BLaER1 treated with 17β-estradiol and CSF1 and Interleukin-3, amounts not matched to agents 10 nM and 100 nM (cell line): ENCODE measurements at regions not wholly inside any gene's neighbourhood (a gene's known extent, or its start where the extent isn't known, plus 50 kb on each side); places are given as distances from the start of the nearest gene placed in this dataset.

Experiments used
- H3K27ac ChIP-seq, 11 experiments: shearing (Covaris generic); formaldehyde crosslinking; 2 replicates each; pipeline ENCODE4 v1.8.1; 2022
- H3K27me3 ChIP-seq, 11 experiments: shearing (Covaris generic); formaldehyde crosslinking; 2 replicates each; pipeline ENCODE4 v1.8.1; 2022
- H3K36me3 ChIP-seq, 11 experiments: shearing (Covaris generic); formaldehyde crosslinking; 2 replicates each; pipeline ENCODE4 v1.8.1; 2022
- H3K4me1 ChIP-seq, 10 experiments: shearing (Covaris generic); formaldehyde crosslinking; 2 replicates each; pipeline ENCODE4 v1.8.1; 2022
- H3K4me2 ChIP-seq, 11 experiments: shearing (Covaris generic); formaldehyde crosslinking; 2 replicates each; pipeline ENCODE4 v1.8.1; 2022
- H3K4me3 ChIP-seq, 10 experiments: shearing (Covaris generic); formaldehyde crosslinking; 2 replicates each; pipeline ENCODE4 v1.8.1; 2022
- H3K9ac ChIP-seq, 11 experiments: shearing (Covaris generic); formaldehyde crosslinking; 2 replicates each; pipeline ENCODE4 v1.8.1; 2022
- H3K9me3 ChIP-seq, 11 experiments: shearing (Covaris generic); formaldehyde crosslinking; replicated peaks in 1 of 11; 2 replicates each; pipeline ENCODE4 v1.8.1; 2022
- H4K20me1 ChIP-seq, 11 experiments: shearing (Covaris generic); formaldehyde crosslinking; 2 replicates each; pipeline ENCODE4 v1.8.1; 2022
- Cebpa-rat ChIP-seq, 11 experiments: shearing (Covaris generic); IDR thresholded peaks; 2 replicates each; pipeline ENCODE4 v1.8.1; 2022

- no peaks in the 10 kb centered on the region for H3K4me1 ChIP-seq
- H3K36me3 ChIP-seq, result no peaks in the 10 kb centered on the region
- H3K9me3 ChIP-seq, result no peaks in the 10 kb centered on the region
- no peaks in the 10 kb centered on the region for H4K20me1 ChIP-seq
- no peak overlapping the region for H3K9ac ChIP-seq
- no peak overlapping the region for H3K4me3 ChIP-seq
- H3K27me3 ChIP-seq, result no peaks in the 10 kb centered on the region
- TF ChIP-seq Cebpa-rat (IDR thresholded peaks at IDR 0.05), result no peak
- no peak overlapping the region for H3K4me2 ChIP-seq
- H3K27ac ChIP-seq, result no peak overlapping the region
Measured at GRCh38 chr5:20102293-20102692, 114.3 kb upstream of the CDH18 start.

GRCh38 chr5:20098694-20099093 lies 110.7 kb upstream of the CDH18 start:
- no peak overlapping the region for H3K4me3 ChIP-seq
- H3K4me1 ChIP-seq, result no peaks in the 10 kb centered on the region
- H4K20me1 ChIP-seq, result no peaks in the 10 kb centered on the region
- no peak for TF ChIP-seq Cebpa-rat (IDR thresholded peaks at IDR 0.05)
- H3K9ac ChIP-seq, result no peak overlapping the region
- H3K4me2 ChIP-seq, result no peak overlapping the region
- H3K36me3 ChIP-seq, result no peaks in the 10 kb centered on the region
- no peaks in the 10 kb centered on the region for H3K9me3 ChIP-seq
- H3K27me3 ChIP-seq, result no peaks in the 10 kb centered on the region
- no peak overlapping the region for H3K27ac ChIP-seq

- no peak for TF ChIP-seq Cebpa-rat (IDR thresholded peaks at IDR 0.05)
Measured at GRCh38 chr5:20088361-20088760, 100.4 kb upstream of the CDH18 start.

GRCh38 chr5:20087299-20087698 lies 99.3 kb upstream of the CDH18 start:
- no peaks in the 10 kb centered on the region for H3K4me1 ChIP-seq
- H3K27me3 ChIP-seq, result no peaks in the 10 kb centered on the region
- no peak overlapping the region for H3K4me2 ChIP-seq
- no peak overlapping the region for H3K4me3 ChIP-seq
- no peaks in the 10 kb centered on the region for H3K36me3 ChIP-seq
- H4K20me1 ChIP-seq, result no peaks in the 10 kb centered on the region
- no peak for TF ChIP-seq Cebpa-rat (IDR thresholded peaks at IDR 0.05)
- H3K9me3 ChIP-seq, result peaks cover 7 to 17% (median 12%) of the 10 kb centered on the region in 11 experiments; a peak in 16 of 22 replicates
- no peak overlapping the region for H3K9ac ChIP-seq
- no peak overlapping the region for H3K27ac ChIP-seq

More at GRCh38 chr5:20088361-20088760, 100.4 kb upstream of the CDH18 start:
- H3K27me3 ChIP-seq, result no peaks in the 10 kb centered on the region
- no peak overlapping the region for H3K4me2 ChIP-seq
- no peak overlapping the region for H3K27ac ChIP-seq
- no peak overlapping the region for H3K4me3 ChIP-seq
- H3K9me3 ChIP-seq, result peaks cover 5 to 16% (median 10%) of the 10 kb centered on the region in 11 experiments; a peak in 16 of 22 replicates
- no peak overlapping the region for H3K9ac ChIP-seq
- H3K4me1 ChIP-seq, result no peaks in the 10 kb centered on the region
- no peaks in the 10 kb centered on the region for H3K36me3 ChIP-seq
- no peaks in the 10 kb centered on the region for H4K20me1 ChIP-seq

- H3K4me3 ChIP-seq, result no peak overlapping the region
- no peaks in the 10 kb centered on the region for H3K4me1 ChIP-seq
- H3K4me2 ChIP-seq, result no peak overlapping the region
- H3K9me3 ChIP-seq, result no peaks in the 10 kb centered on the region
- H3K27ac ChIP-seq, result no peak overlapping the region
- H4K20me1 ChIP-seq, result no peaks in the 10 kb centered on the region
- no peak for TF ChIP-seq Cebpa-rat (IDR thresholded peaks at IDR 0.05)
- H3K36me3 ChIP-seq, result no peaks in the 10 kb centered on the region
- no peak overlapping the region for H3K9ac ChIP-seq
- H3K27me3 ChIP-seq, result no peaks in the 10 kb centered on the region
Measured at GRCh38 chr5:20077186-20077585, 89.2 kb upstream of the CDH18 start.

- no peak overlapping the region for H3K4me2 ChIP-seq
- H3K27me3 ChIP-seq, result no peaks in the 10 kb centered on the region
- H3K4me1 ChIP-seq, result peaks cover 6 to 11% (median 9%) of the 10 kb centered on the region in 10 experiments; a peak in 19 of 20 replicates
- no peak overlapping the region for H3K4me3 ChIP-seq
- no peak overlapping the region for H3K9ac ChIP-seq
- no peaks in the 10 kb centered on the region for H3K36me3 ChIP-seq
- H3K9me3 ChIP-seq, result no peaks in the 10 kb centered on the region
- no peak overlapping the region for H3K27ac ChIP-seq
- no peak for TF ChIP-seq Cebpa-rat (IDR thresholded peaks at IDR 0.05)
- H4K20me1 ChIP-seq, result no peaks in the 10 kb centered on the region
Measured at GRCh38 chr5:20056933-20057332, 68.9 kb upstream of the CDH18 start.

GRCh38 chr5:20055301-20055700 lies 67.3 kb upstream of the CDH18 start:
- no peaks in the 10 kb centered on the region for H3K9me3 ChIP-seq
- no peaks in the 10 kb centered on the region for H3K36me3 ChIP-seq
- TF ChIP-seq Cebpa-rat (IDR thresholded peaks at IDR 0.05), result no peak
- H3K4me1 ChIP-seq, result peaks cover 6 to 11% (median 9%) of the 10 kb centered on the region in 10 experiments; a peak in 19 of 20 replicates
- no peaks in the 10 kb centered on the region for H4K20me1 ChIP-seq
- H3K27me3 ChIP-seq, result no peaks in the 10 kb centered on the region
- no peak overlapping the region for H3K9ac ChIP-seq
- H3K4me2 ChIP-seq, result peak overlapping the region; percentile 8 to 46 (median 28); a peak in 11 of 22 replicates
- no peak overlapping the region for H3K27ac ChIP-seq
- no peak overlapping the region for H3K4me3 ChIP-seq

- peaks cover 0 to 2% (median under 1%) of the 10 kb centered on the region in 10 experiments; a peak in 8 of 20 replicates for H3K4me1 ChIP-seq
- no peak overlapping the region for H3K4me2 ChIP-seq
- H4K20me1 ChIP-seq, result no peaks in the 10 kb centered on the region
- no peak overlapping the region for H3K4me3 ChIP-seq
- TF ChIP-seq Cebpa-rat (IDR thresholded peaks at IDR 0.05), result no peak
- H3K36me3 ChIP-seq, result no peaks in the 10 kb centered on the region
- H3K27ac ChIP-seq, result no peak overlapping the region
- H3K9ac ChIP-seq, result no peak overlapping the region
- no peaks in the 10 kb centered on the region for H3K9me3 ChIP-seq
- no peaks in the 10 kb centered on the region for H3K27me3 ChIP-seq
Measured at GRCh38 chr5:20050262-20050661, 62.3 kb upstream of the CDH18 start.

- Histone ChIP-seq H3K4me3 (no peak overlapping the region), H3K9me3 (peaks cover 0 to 1% (median 0%) of the 10 kb centered on the region in 11 experiments; a peak in 1 of 22 replicates), H3K27me3 (no peaks in the 10 kb centered on the region), H3K27ac (no peak overlapping the region), H3K4me1 (peaks cover 0 to 22% (median 0%) of the 10 kb centered on the region in 10 experiments; a peak in 7 of 20 replicates), H3K9ac (no peak overlapping the region), H3K36me3 (no peaks in the 10 kb centered on the region), H4K20me1 (no peaks in the 10 kb centered on the region), H3K4me2 (no peak overlapping the region)
- no peak for TF ChIP-seq Cebpa-rat (IDR thresholded peaks at IDR 0.05)
Measured at GRCh38 chr5:20044460-20044859, 56.5 kb upstream of the CDH18 start.
